CD14-positive monocyte (primary cell): ENCODE measurements at regions not wholly inside any gene's neighbourhood (a gene's known extent, or its start where the extent isn't known, plus 50 kb on each side); places are given as distances from the start of the nearest gene placed in this dataset.

Experiments
- DNase-seq, 3 donors: peaks; one replicate each; pipeline ENCODE4 v3.0.0-alpha.2; 2011 to 2022
- H2AFZ ChIP-seq: 2 replicates; pipeline ENCODE4 v1.6.0; 2012; ENCODE audit warnings: mild to moderate bottlenecking, low read depth, low read length, inconsistent platforms; ENCODE audit not compliant: insufficient read depth, poor library complexity, severe bottlenecking
- H3K27ac ChIP-seq, 2 donors: 1 replicate in 1 of 2; 2 replicates in 1 of 2; pipeline ENCODE4 v1.5.1; 2012 to 2013; ENCODE audit warnings: low read length in 2 of 2, control low read depth in 1 of 2, inconsistent platforms in 1 of 2, low read depth in 1 of 2, mild to moderate bottlenecking in 1 of 2
- H3K27me3 ChIP-seq, 2 donors: one replicate each; pipeline versions ENCODE4 v1.6.0 to v1.6.1; 2011 to 2013; ENCODE audit warnings: low read length in 2 of 2; ENCODE audit not compliant: control insufficient read depth in 2 of 2, insufficient read depth in 2 of 2
- H3K36me3 ChIP-seq, 2 donors: replicated peaks in 1 of 2; 1 replicate in 1 of 2; 2 replicates in 1 of 2; pipeline versions ENCODE4 v1.5.1 to v1.6.1; 2012 to 2013; ENCODE audit warnings: low read length in 2 of 2, control low read depth in 1 of 2, inconsistent platforms in 1 of 2, mild to moderate bottlenecking in 1 of 2; ENCODE audit not compliant: insufficient read depth in 2 of 2, control insufficient read depth in 1 of 2
- H3K4me1 ChIP-seq, 2 donors: 1 replicate in 1 of 2; 2 replicates in 1 of 2; pipeline versions ENCODE4 v1.5.1 to v1.6.1; 2012 to 2013; ENCODE audit warnings: low read length in 2 of 2, control low read depth in 1 of 2, inconsistent platforms in 1 of 2, mild to moderate bottlenecking in 1 of 2, moderate library complexity in 1 of 2; ENCODE audit not compliant: insufficient read depth in 2 of 2, control insufficient read depth in 1 of 2
- H3K4me2 ChIP-seq: replicated peaks from 2 replicates; pipeline ENCODE3; 2012; ENCODE audit warnings: low read length, moderate library complexity, mild to moderate bottlenecking; ENCODE audit not compliant: poor library complexity, severe bottlenecking; ENCODE audit errors: extremely low read depth
- H3K4me3 ChIP-seq, 3 experiments: fragments of 200-600 bp in 1 of 3; sonication (generic) in 1 of 3; replicated peaks in 1 of 3; 1 replicate in 2 of 3; 2 replicates in 1 of 3; pipeline ENCODE4 v1.5.1; 2011 to 2013; ENCODE audit warnings: low read length in 3 of 3, mild to moderate bottlenecking in 3 of 3, control low read depth in 2 of 3, low read depth in 2 of 3, inconsistent platforms in 1 of 3, moderate library complexity in 1 of 3
- H3K79me2 ChIP-seq: 2 replicates; pipeline ENCODE4 v1.6.0; 2012; ENCODE audit warnings: mild to moderate bottlenecking, control low read depth, inconsistent platforms, low read length, moderate library complexity; ENCODE audit not compliant: insufficient read depth
- H3K9ac ChIP-seq: 2 replicates; pipeline ENCODE4 v1.6.0; 2017; ENCODE audit warnings: low read length, mild to moderate bottlenecking; ENCODE audit not compliant: insufficient read depth, poor library complexity, severe bottlenecking
- H3K9me3 ChIP-seq, 2 donors: replicated peaks in 1 of 2; 1 replicate in 1 of 2; 2 replicates in 1 of 2; pipeline versions ENCODE4 v1.5.1 to v1.6.1; 2012 to 2013; ENCODE audit warnings: low read length in 2 of 2, control low read depth in 1 of 2; ENCODE audit not compliant: control insufficient read depth in 1 of 2, insufficient read depth in 1 of 2
- H4K20me1 ChIP-seq: 2 replicates; pipeline ENCODE4 v1.6.0; 2012; ENCODE audit warnings: mild to moderate bottlenecking, low read length, control low read depth, moderate library complexity; ENCODE audit not compliant: insufficient read depth
- H3K27ac Mint-ChIP-seq, 7 donors: one replicate each; pipeline ENCODE4 v1.8.0; 2020; ENCODE audit warnings: mild to moderate bottlenecking in 7 of 7, mixed read lengths in 7 of 7, moderate library complexity in 6 of 7, inconsistent platforms in 2 of 7
- H3K27me3 Mint-ChIP-seq, 3 donors: one replicate each; pipeline ENCODE4 v1.8.0; 2021 to 2022; ENCODE audit warnings: low read depth in 3 of 3, mild to moderate bottlenecking in 3 of 3, mixed read lengths in 3 of 3, moderate library complexity in 3 of 3, inconsistent platforms in 1 of 3
- H3K36me3 Mint-ChIP-seq, 2 donors: one replicate each; pipeline ENCODE4 v1.8.0; 2020; ENCODE audit warnings: mixed read lengths in 2 of 2, inconsistent platforms in 1 of 2, mild to moderate bottlenecking in 1 of 2
- H3K4me1 Mint-ChIP-seq: one replicate; pipeline ENCODE4 v1.8.0; 2020; ENCODE audit warnings: mild to moderate bottlenecking, mixed read lengths
- H3K4me3 Mint-ChIP-seq, 2 donors: one replicate each; pipeline ENCODE4 v1.8.0; 2020; ENCODE audit warnings: mild to moderate bottlenecking in 2 of 2, mixed read lengths in 2 of 2, moderate library complexity in 1 of 2
- H3K9me3 Mint-ChIP-seq, 7 donors: one replicate each; pipeline ENCODE4 v1.8.0; 2020 to 2022; ENCODE audit warnings: mixed read lengths in 7 of 7, mild to moderate bottlenecking in 6 of 7, moderate library complexity in 6 of 7, inconsistent platforms in 2 of 7
- CTCF ChIP-seq: fragments of 200-600 bp; IDR thresholded peaks from one replicate; pipeline ENCODE4 v1.8.0; 2022; ENCODE audit warnings: antibody characterized with exemption, mild to moderate bottlenecking
- WGBS: methylation state at CpG from one replicate; pipeline ENCODE4 v1.1.5; 2013; ENCODE audit warnings: missing lambda C conversion rate; ENCODE audit not compliant: insufficient coverage; 5-methylcytosine and 5-hydroxymethylcytosine counted together
- intact Hi-C, 2 donors: fragments of 100-400 bp; cut with micrococcal nuclease; formaldehyde crosslinking; loops; one replicate each; pipeline versions ENCODE4 v1.15.0 to v1.15.1; 2023

GRCh38 chr10:10125676-10126075 lies 892.0 kb upstream of the CELF2 start:
- DNase-seq, result no peak
- Histone ChIP-seq H3K4me1 (no peaks in the 10 kb centered on the region), H3K27me3 (no peaks in the 10 kb centered on the region), H3K79me2 (no peaks in the 10 kb centered on the region), H3K36me3 (no peaks in the 10 kb centered on the region), H3K4me2 (no peak overlapping the region), H3K4me3 (no peak overlapping the region), H4K20me1 (no peaks in the 10 kb centered on the region), H3K9me3 (peaks cover 0 to 17% of the 10 kb centered on the region in 2 donors), H3K27ac (no peak overlapping the region), H2AFZ (no peak overlapping the region), H3K9ac (no peak overlapping the region)
- Mint-ChIP-seq H3K4me3 (no peak overlapping the region), H3K9me3 (peaks cover 7 to 21% (median 9%) of the 10 kb centered on the region in 7 donors), H3K4me1 (no peaks in the 10 kb centered on the region), H3K27me3 (no peaks in the 10 kb centered on the region), H3K36me3 (no peaks in the 10 kb centered on the region), H3K27ac (no peak overlapping the region)
- WGBS, result no CpG with 5 or more reads among the region's 4 CpGs
- no peak for TF ChIP-seq CTCF
- intact Hi-C loops, result no loop called here

GRCh38 chr10:10126218-10126617 lies 891.5 kb upstream of the CELF2 start:
- no peaks in the 10 kb centered on the region for H3K4me1 Mint-ChIP-seq
- H3K27me3 Mint-ChIP-seq, result no peaks in the 10 kb centered on the region
- no peak for TF ChIP-seq CTCF
- H3K36me3 ChIP-seq, result no peaks in the 10 kb centered on the region
- intact Hi-C loops, result no loop called here
- H3K4me3 ChIP-seq, result no peak overlapping the region
- no peak for DNase-seq
- no peak overlapping the region for H3K27ac Mint-ChIP-seq
- H3K27ac ChIP-seq, result no peak overlapping the region
- H3K9me3 Mint-ChIP-seq, result peaks cover 7 to 18% (median 9%) of the 10 kb centered on the region in 7 donors
- no peak overlapping the region for H2AFZ ChIP-seq
- H3K4me3 Mint-ChIP-seq, result no peak overlapping the region
- H3K27me3 ChIP-seq, result no peaks in the 10 kb centered on the region
- no peak overlapping the region for H3K9ac ChIP-seq
- H3K9me3 ChIP-seq, result peaks cover 0 to 17% of the 10 kb centered on the region in 2 donors
- no peaks in the 10 kb centered on the region for H3K36me3 Mint-ChIP-seq
- WGBS, result no CpG with 5 or more reads among the region's 3 CpGs
- no peak overlapping the region for H3K4me2 ChIP-seq
- no peaks in the 10 kb centered on the region for H3K79me2 ChIP-seq
- H4K20me1 ChIP-seq, result no peaks in the 10 kb centered on the region
- H3K4me1 ChIP-seq, result no peaks in the 10 kb centered on the region
